KG1 (cell line): ENCODE measurements at regions not wholly inside any gene's neighbourhood (a gene's known extent, or its start where the extent isn't known, plus 50 kb on each side); places are given as distances from the start of the nearest gene placed in this dataset.
"Not testable (repeated sequence)": the region's sequence is repeated elsewhere in the genome, so short reads cannot be mapped to it uniquely, and the experiment has no call there.

Source experiments
- DNase-seq: peaks from one replicate; lab custom pipeline; 2025; lab: John Stamatoyannopoulos, UW

DNA sequence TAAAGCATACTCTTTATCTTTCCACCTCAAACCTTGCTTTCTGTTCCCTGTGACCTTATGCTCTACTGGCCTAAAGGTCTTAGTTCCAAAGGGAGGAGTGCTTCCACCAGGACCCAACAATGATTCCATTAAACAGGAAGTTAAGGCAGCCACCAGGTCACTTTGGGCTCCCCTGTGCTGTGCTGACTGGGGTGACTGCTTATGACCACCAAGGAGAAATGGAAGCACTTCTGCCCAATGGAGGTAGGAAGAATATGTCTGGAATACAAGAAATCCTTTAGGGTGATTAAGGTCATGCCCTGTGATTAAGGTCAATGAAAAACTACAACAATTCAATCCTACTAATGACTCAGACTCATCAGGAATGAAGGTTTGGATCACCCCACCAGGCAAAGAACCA is 233.8 kb upstream of the CDH11 start:
- DNase-seq = no peak

DNA sequence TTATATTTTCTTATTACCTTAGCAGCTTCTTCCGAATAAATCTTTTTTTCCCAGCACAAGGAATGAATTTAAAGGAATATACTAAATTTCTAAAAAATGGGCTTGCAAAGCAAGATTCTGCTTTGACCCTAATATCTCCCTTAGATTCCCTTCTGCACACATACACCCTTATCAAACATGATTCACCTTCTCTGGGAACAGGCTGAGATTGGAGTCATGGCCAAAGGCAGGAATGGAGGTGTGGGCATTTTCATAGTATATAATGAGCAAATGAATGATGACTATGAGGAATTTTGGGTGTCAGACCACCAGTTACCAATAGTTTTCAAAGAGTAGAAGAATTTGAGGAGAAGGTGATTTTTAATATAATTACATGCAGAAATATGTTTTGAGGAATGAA is 231.3 kb upstream of the CDH11 start:
- no peak for DNase-seq

GRCh38 chr16:65349626-65350025 is 227.8 kb upstream of the CDH11 start:
- DNase-seq = no peak

DNA sequence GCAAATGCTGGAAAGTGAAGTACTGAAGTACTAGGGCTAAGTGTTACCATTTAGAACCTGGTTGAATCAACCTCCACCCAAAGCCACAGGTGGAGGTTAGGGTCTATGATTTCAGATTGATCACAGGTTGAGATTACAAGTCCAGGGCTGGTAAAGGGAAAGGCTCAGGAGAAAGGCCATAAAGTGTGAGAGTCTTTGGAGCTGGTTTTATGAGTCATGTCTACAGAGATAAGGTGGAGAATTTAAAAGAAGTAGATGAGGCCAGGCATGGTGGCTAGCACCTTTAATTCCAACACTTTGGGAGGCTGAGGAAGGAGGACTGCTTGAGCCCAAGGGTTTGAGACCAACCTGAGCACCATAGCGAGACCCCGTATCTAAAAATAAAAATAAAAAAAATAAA is 221.7 kb upstream of the CDH11 start:
- no peak for DNase-seq

GRCh38 chr16:65342231-65342866 is 220.5 kb upstream of the CDH11 start:
- no peak for DNase-seq

DNA sequence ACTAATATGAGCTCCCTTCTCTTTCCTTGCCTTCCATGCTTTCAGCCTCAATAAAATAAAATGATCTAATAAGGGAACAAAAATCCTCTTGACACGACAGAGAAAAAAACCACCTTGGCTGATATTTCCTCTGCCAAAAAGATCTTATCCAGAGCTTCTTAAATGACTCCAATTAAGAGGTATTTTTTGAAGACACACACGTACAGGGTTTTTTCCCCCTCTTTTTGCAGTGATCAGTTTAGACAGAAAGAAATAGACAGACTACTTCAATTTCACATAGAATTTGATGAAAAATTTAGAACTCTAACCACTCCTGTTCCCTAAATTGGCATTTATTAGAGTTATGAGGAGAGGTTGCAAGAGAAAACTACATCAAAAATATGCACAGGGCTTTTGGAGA is 217.2 kb upstream of the CDH11 start:
- DNase-seq = no peak

GRCh38 chr16:65336160-65336559 is 214.3 kb upstream of the CDH11 start:
- no peak for DNase-seq

- DNase-seq = no peak
These were observed 212.2 kb upstream of the CDH11 start for GRCh38 chr16:65334081-65334480.

GRCh38 chr16:65333283-65333682 is 211.4 kb upstream of the CDH11 start:
- no peak for DNase-seq

DNA sequence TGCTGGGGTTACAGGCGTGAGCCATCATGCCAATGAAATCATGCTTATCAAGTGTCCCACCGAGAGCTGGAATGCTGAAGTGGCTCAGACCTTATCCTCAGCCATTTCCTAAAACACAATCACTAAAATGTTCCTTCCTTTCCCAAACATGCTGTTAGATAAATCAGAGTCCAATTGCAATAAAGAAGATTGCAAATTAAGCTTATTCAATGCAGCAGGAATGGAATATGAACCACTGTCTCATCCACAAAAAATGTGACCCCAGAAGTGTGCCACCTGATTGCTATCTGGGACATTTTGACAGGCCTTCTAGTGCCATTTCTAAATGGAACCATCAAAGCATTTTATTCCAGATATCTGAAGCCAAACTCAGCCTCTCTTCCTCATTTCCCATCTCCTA is 205.5 kb upstream of the CDH11 start:
- no peak for DNase-seq

- DNase-seq = no peak
These were observed 201.9 kb upstream of the CDH11 start for GRCh38 chr16:65323655-65324237.

GRCh38 chr16:65319621-65320231 is 197.9 kb upstream of the CDH11 start:
- DNase-seq = no peak

GRCh38 chr16:65318590-65319257 is 196.9 kb upstream of the CDH11 start:
- DNase-seq = no peak

GRCh38 chr16:65318138-65318537 is 196.3 kb upstream of the CDH11 start:
- no peak for DNase-seq

DNA sequence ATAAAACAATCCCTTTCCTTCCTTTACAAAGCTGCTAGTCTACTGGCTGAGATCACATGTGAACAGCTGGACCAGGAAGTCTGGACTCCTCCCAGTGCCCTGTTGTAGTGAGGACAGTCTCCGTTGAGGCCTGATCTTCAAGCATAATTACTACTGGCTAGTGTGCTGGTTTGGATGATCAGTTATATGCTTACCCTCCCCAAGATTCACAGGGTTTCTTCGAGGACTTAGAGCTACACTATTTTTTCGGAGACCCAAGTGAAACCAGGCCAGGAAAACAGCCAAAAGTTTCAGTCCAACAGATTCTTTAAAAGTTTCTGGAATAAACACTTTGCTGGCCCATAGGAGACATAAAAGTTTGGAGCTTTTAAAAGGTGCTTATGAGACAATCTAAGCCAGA is 194.9 kb upstream of the CDH11 start:
- DNase-seq = no peak

GRCh38 chr16:65315081-65315780 is 193.4 kb upstream of the CDH11 start:
- no peak for DNase-seq

DNA sequence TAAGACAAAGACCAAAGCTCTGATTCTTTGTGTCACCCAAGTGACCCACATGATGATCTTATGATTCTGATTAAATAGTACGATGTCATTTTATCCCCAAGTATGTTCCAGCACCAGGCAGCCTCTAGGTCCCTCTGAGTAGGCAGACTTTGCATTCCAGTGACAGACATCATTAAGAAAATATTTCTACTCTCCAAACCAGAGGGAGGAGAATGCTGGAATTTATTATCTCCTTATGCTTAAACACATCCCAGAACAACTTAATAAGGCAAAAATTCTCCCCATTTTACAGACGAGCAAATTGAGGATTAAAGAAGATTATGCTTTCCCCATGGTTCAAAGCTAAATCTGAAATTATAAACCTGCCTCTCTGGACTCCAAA is 192.8 kb upstream of the CDH11 start:
- DNase-seq = no peak

DNA sequence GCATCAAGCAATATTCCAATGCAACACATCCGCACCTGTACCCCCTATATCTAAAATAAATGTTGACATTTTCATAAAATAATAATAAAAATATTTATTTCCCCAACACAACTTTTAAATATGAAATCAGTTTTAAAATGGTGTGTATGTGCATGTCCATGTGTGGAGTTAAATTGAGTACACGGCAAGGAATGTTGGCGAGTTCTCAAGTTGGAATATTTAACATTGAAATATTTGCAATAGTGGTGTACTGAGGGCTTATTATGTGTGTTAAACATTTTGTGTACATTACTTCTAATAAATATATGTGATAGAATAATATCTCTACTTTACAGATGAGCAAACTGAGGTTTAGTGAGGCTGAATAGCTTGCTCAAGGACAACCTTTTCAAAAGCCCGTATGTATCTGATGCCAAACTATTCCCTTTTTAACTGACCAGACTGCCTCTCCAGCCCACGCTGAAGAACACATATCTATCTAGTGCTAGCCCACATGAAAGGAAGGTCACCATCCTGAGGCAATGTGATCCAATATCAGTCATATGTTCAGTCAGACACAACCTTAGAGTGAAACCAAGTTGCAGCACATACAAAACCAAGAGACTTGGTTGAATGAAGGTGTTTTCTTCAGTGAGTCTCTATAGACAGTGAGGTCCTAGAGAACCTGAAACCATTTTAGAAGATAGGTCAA is 192.2 kb upstream of the CDH11 start:
- no peak for DNase-seq

DNA sequence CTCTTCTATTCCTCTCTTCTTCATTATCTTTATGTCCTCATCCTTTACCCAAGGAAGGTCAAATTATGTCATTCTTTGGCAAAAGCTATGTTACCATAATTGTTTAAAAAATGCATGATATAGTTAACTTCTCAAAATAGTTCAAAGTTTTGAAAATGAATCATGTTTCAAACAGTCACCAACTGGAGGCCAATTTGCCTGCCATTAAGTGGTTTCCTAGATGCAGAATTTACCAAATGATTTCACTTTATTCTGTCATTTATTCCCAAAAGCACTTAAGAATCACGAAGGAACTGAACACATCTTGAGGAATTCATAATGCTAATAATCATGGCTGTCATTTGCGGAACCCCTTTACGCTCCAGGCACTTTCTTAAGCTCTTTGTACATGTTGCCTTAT is 190.9 kb upstream of the CDH11 start:
- no peak for DNase-seq

DNA sequence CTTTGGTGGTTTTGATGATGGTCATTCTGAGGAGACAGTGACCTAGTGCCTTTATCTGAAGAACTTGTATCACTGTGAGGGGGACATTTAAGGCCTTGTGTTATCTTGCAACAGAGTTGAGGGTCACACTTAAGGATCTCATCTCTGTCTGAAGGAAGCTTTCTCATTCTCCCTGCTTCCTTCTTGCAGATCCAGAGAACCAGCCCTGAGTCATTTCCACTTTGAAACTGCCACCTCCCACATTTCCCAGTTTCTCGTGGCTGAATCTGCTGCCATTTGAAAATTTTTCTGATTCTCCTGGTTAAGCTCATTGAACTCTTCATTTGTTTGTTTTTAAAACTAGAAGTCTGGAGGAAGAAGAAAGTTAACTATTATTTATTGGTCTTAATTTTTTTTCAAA is 190.2 kb upstream of the CDH11 start:
- DNase-seq = no peak

DNA sequence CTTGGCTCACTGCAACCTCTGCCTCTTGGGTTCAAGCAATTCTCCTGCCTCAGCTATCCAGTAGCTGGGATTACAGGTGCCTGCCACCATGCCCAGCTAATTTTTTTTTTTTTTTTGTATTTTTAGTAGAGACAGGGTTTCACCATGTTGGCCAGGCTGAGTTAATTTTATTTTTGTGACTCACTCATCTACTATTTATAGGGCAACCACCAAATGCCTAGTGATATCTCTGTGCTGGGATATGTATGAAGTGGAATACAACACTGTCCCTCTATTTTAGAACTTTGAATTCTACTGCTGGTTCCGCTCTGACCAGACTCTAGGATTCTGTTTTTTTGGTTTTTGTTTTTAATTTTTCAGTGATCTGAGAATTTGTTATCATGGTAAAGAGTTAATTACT is 188.6 kb upstream of the CDH11 start:
- DNase-seq = not testable (repeated sequence)

- no peak for DNase-seq
These were observed 187.5 kb upstream of the CDH11 start for GRCh38 chr16:65309354-65309753.
